Posterior vena cava (tissue), 2 donors: ENCODE measurements at regions not wholly inside any gene's neighbourhood (a gene's known extent, or its start where the extent isn't known, plus 50 kb on each side); places are given as distances from the start of the nearest gene placed in this dataset.

Experiments
- DNase-seq: peaks from one replicate; pipeline ENCODE4 v3.0.0-alpha.2; 2020; ENCODE audit warnings: low spot score
- intact Hi-C, 2 donors: fragments of 100-400 bp; cut with DNase I; formaldehyde crosslinking; loops; one replicate each; pipeline versions ENCODE4 v1.14.1 to v1.14.2; 2022 to 2023
- donor health status: DM: yes; HTN: yes; CAD: no.
- donor health status: DM: yes; HTN: yes; CAD: no.

DNA sequence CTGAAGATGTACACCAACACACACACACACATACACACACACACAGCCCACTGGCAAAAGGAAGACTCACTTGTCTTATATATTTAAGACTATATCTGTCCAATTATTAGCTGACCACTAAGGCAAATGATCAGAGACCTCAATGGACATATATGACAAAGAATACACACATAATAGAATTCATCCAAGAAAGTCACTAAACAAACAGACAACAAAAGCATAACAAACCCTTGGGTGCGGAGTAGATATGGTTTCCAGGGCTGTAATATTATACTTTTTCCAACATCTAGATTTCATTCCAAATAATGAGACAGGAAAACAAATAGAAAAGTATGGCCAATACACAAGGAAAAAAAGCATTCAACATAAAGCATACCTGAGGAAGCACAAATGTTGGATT is 72.3 kb upstream of the PRICKLE2 start:
- intact Hi-C loops, result no loop called here

DNA sequence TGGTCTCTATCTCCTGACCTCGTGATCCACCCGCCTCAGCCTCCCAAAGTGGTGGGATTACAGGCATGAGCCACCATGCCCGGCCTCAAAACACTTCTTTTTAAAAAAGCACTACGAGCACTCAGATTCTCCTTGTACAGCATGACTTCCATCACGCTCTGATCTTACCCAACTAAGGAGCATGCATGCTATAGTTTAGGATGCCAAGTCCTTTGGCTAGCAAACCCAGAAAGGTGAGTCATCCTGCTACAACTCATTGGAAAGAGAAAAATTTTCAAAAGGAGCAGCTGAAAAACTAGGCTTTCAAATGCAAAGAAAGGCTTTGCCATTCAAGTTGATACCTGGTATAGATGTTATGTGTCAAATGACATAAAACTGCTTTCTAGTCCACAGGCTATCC is 70.3 kb upstream of the PRICKLE2 start:
- DNase-seq, result no peak
- intact Hi-C loops, result loop anchor here in 1 of 2 donors (1.0 kb wide), 1 partner anchor 12 kb away; no protein-coding TSS in a partner anchor

More for the DNA sequence above, 72.3 kb upstream of the PRICKLE2 start:
- no peak for DNase-seq

DNA sequence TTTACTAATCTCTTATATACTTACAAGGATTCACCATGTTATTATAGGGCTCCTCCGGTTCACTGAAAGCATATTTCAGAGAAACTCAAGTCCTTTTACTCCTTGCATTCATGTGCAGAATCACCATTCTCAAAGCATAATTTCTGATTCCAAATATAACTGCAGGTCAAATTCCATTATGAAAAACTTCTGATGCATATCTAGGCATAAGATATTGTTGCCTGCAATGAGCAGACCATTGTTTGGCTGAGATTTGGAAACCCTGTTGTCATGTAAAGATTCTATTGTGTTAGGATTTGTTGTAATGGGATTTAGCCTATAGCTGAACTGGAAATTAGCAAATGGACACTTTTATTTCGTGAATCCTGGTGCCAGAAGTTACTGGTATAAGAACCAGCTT is 69.5 kb upstream of the PRICKLE2 start:
- intact Hi-C loops, result loop anchor here in 1 of 2 donors (1.0 kb wide), 1 partner anchor 13 kb away; no protein-coding TSS in a partner anchor
- DNase-seq, result no peak

GRCh38 chr3:64293121-64293520 is 67.9 kb upstream of the PRICKLE2 start:
- intact Hi-C loops, result no loop called here

GRCh38 chr3:64291956-64292355 is 66.7 kb upstream of the PRICKLE2 start:
- DNase-seq, result no peak
- intact Hi-C loops, result no loop called here

More at GRCh38 chr3:64293121-64293520, 67.9 kb upstream of the PRICKLE2 start:
- DNase-seq, result no peak

GRCh38 chr3:64291345-64291744 is 66.1 kb upstream of the PRICKLE2 start:
- DNase-seq, result peak; percentile 84

DNA sequence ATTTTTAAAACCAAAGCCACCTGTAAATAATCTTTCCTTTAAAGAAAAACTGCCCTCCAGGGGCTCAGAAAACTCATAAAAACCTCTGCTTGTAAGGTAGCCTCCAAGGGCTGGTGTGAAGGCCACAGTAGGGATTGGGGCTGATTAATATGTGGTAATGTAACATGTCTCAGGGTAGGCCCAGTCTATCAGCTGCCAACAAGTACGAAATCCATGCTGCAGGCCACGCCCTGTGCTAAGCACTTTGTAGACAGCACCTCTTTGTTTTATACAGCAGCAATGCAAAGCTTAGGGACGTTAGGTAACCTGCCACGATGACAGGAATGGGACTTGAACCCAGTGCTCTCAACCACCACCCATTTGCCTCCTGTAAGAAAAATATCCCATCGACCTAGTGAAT is 65.6 kb upstream of the PRICKLE2 start:
- intact Hi-C loops, result no loop called here
- no peak for DNase-seq

More at GRCh38 chr3:64291345-64291744, 66.1 kb upstream of the PRICKLE2 start:
- intact Hi-C loops, result no loop called here

- intact Hi-C loops, result no loop called here
- no peak for DNase-seq
Observed at GRCh38 chr3:64290161-64290560, 64.9 kb upstream of the PRICKLE2 start.

DNA sequence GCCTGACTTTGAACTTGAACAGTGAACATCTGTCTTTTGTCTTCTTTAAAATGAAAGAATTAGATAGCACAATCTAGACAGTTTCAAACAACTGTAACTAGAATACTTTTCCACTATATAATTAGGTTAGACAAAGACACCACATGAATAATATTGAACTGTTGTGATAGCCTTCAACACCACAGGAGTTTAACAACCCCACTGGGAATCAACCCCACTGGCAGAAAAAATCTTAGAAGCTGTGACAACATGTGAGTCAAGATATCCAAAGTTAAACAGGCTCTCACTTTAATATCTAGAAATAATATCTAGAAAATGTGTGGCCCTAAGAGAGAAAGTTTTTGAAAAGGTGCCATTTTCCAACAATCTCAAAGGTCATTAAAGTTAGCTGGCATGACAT is 64.4 kb upstream of the PRICKLE2 start:
- intact Hi-C loops, result no loop called here
- DNase-seq, result no peak

DNA sequence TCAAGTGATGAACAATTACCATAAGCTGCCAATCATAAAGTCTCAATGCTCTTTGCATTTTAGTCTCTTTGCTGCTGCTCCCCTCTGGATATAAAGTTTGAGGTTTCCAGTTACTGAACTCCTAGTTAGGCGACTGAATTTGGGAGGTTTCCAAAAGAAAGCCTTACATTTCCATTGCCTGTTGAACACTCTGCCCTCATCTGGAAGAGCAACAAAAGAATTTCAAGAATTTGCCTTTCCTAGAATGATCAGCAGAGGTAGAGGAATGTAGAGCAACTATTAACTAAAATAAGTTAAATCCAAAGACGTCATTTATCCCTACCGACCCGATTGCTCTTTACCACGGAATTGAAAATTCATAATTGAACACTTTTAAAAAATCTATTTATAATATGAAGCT is 53.4 kb upstream of the PRICKLE2 start:
- intact Hi-C loops, result no loop called here
- no peak for DNase-seq

GRCh38 chr3:64276131-64276530 is 50.9 kb upstream of the PRICKLE2 start:
- DNase-seq, result no peak
- intact Hi-C loops, result no loop called here
